NCI-H460 (cell line): ENCODE measurements at regions not wholly inside any gene's neighbourhood (a gene's known extent, or its start where the extent isn't known, plus 50 kb on each side); places are given as distances from the start of the nearest gene placed in this dataset.
A peak's percentile ranks its signal among the peaks of the same experiment; 100 is the strongest.
"Not testable (repeated sequence)": the region's sequence is repeated elsewhere in the genome, so short reads cannot be mapped to it uniquely, and the experiment has no call there.

ENCODE experiments used
- DNase-seq: peaks from one replicate; pipeline ENCODE4 v3.0.0-alpha.2; 2016; ENCODE audit warnings: low read depth; ENCODE audit errors: extremely low read depth

DNA sequence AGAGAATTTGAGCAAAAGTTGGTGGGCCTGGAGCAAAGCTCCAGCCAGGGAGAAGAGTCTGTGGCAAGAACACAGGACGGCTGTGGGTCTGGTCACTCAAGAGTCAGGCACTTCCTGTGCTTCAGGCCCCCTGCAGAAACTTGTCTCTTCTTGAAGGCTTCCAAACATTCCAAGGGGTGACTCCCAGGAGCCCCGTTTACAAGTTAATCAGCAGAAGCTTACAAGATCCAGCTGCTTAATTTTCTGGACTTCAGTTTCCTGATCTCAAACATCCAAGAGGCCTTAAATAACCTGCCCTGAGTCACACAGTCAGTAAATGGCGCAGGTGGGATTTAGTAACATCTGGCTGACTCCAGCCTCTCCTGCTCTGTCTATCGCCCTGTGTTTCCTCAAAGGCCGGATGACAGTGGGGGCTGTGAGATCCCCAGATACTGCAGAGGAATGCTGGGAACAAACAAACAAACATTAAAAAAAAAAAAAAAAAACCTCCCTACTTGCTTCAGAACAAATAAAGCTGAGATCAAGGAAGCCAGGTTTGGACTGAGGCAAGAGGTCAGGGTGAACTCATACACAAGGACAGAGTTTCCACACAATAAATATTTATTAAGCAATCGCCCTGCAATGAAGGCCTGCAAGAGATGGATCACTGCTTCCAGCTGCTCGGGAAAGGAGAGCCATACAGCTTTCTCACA is 175.4 kb upstream of the RFC3 start:
- DNase-seq = no peak

DNA sequence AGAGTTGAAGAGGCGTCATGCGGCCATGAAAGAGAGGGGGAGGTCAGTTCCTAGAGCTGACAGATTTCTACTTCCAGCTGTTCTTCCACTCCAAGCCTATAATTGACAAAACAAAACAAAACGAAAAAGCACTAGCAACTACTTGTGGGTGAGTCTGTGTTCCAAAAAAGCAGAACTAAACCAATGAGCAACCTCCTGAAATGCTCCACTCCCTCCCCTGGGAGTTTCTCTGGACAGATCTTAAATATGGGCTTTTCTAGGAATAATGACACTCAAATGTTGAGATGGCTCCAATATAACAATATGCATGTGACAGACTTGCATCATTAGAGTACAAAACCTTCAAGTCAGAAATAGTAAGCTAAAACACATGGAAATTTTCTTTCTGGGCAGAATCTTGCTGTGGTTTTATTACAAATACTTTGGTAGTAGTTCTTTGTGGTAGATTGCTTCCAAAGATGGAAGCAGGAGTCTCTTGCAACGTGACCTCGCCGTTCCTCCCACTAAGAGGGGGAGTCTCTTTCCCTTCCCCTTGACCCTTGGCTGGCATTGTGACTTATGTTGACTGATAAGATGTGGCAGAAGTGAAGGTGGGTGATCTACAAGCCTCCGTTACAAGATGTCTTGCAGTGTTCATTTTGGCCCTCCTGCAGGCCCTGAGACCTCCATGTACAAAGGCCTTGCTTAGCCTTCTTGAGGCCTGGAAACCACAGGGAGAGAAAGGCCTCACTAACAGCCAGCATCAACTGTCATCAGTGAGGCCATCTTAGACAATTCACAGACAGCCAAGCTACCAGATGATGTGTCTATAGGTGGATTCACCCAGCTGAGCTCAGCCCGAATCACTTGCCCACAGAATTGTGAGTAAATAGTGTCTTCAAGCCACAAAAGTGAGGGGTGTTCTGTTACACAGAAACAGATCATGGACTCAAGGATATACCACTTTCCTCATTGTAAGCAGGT is 173.1 kb upstream of the RFC3 start:
- DNase-seq = no peak

DNA sequence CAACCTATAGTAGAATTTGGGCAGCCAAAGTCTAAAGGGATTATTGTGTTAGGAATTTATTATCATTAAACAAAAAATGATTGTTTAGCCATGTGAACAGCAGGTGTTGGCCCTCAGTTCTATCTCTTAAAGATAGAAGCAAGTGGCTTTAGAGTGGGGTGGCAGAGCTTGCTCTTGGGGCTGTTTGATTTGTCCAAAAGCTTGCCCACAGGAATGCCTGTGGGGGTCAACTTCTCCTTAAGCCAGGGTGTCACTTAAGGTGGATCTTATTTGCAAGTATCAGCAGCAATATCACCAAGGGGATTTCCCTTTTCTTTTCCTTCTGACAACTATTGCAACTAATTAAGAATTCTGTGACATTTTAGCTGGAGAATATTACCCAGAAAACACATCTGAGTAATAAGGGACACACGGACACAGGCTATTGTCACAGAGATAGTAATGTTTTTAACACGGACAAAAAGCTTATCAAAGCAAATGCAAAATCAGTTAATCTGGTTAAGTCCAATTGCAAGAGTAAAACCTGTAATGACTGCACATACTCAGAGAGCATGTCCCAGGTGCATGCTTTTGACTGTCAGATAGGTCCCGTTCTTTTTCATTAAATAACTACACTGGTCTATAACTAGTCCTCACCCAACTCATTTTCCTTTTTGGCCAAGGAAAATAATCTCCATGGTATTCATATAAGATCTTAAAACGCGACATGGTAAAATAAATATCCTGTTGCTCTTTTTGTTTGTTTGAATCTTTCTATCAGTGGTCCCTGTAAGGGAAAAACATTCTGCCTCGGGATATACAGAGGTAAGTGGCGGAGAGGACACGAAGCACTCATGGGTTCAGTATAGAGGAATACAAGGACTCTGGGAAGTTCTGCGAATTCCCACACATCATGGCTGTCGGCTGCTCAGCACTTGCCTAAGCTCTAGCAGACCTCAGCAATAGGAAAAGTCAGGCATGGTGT is 172.1 kb upstream of the RFC3 start:
- no peak for DNase-seq

DNA sequence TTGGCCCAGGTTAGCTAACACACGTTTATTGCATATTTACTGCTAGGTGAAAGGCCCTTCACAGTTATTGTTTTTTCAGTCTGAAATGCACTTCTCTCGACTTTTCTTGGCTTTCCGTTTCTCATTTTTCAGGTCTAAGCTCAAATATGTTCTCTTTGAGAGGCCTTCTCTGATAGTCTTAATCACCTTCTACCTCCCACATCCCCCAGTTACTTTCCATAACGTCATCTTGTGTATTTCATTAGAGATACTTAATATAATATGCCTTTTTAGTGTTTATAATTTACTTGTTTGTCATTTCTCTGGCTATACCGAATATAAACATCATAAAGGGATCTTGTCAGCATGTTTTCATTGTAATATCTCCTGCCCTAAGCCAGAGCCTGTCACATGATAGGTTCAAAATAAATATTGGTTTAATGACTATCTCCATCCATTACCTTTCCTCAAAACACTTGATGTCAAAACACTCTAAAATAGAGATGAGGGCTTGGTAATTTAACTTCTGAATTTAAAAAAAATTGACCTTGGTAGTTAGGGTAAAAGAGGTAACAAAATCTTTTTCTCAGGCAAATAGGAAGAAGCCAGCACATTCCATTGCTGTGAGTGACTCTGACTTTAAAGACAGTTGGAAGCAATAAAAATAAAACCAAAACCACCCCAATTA is 168.6 kb upstream of the RFC3 start:
- DNase-seq = no peak

DNA sequence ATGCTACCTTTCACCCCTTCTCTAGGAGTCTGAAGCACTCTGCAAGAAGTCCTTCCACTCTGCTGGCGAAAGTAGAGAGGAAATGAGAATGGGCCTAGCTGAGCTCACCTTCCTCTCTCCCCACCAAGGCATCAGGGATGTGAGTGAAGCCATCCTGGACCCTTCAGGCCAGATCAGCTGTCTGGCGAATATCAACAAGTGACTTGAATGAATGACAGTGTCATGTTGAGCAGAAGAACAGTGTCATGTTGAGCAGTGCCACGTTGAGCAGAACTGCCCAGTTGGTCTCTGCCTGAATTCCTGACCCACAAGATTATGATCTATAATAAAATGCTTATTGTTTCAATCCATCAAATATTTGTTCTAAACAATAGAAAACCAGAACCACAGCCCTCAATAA is 166.2 kb upstream of the RFC3 start:
- DNase-seq = no peak

DNA sequence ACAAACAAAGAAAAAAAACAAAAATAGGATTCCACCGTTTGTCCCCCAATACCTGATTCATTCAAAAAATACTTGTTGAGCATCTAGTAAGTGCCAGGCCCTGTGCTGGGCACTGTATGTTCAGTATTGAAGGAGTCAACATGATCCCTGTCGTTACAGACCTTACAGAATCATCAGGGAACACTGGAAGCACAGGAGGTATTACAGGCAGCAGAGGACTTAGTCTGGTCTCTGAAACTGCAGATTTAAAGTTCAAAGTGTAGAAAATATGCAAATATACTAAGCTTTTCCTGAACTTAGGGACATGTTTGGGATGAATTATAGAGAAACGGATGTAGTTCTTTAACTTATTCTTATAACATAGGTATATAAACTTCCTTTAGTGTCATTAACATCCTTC is 160.7 kb upstream of the RFC3 start:
- DNase-seq = no peak

DNA sequence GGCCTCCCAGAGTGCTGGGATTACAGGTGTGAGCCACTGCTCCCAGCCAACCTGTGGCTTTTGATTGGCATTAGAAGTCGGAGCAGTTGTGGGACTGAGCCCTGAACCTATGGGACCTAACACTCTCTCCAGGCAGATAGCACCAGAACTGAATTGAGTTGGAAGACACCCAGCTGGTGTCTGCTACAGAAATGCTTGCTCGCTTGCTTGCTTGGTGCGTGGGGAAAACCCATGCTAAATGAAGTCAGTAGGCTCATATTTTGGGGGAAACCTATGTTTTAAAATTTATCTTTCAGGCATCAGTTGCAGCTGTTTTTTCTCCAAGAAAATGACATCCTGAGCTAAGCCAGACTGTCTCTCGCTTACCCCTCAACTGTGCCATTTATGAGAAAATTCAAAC is 158.5 kb upstream of the RFC3 start:
- DNase-seq = no peak

DNA sequence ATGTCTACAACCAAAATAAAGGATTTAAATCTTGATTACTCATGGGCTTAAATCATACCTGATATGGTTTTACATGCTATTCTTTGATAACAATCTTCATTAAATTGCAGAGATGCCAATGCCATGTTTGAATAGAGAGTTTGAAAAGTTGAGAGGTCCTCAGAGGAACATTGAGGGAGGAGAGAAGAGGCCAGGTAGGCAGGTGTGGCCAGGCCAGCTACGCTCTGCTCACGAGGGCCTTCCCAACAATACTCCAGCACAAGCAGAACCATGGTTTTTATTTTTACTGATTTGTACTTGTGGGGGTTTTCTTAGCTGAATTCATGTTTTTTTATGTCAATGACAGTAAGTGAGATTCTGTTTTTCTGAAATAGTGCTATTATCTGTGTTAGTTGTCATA is 158.1 kb upstream of the RFC3 start:
- DNase-seq = no peak

DNA sequence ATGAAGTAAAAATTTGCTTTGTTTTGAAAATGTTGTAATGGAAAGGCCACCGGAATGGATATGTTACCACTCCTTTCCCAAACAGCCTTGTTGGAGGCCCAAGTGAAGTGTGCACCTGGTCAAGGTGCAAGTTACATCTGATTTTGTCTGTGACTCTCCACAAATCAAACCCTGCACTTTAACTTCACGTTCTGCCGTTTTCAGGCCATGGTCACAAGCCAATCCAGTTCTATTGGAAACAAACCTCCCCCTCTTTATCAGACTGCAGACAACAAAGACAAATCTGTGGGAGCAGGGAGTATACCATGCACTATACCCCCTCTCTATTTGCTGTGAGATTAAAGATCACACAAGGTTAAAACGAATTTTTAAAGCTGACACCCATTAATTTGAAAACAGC is 155.6 kb upstream of the RFC3 start:
- DNase-seq = no peak

DNA sequence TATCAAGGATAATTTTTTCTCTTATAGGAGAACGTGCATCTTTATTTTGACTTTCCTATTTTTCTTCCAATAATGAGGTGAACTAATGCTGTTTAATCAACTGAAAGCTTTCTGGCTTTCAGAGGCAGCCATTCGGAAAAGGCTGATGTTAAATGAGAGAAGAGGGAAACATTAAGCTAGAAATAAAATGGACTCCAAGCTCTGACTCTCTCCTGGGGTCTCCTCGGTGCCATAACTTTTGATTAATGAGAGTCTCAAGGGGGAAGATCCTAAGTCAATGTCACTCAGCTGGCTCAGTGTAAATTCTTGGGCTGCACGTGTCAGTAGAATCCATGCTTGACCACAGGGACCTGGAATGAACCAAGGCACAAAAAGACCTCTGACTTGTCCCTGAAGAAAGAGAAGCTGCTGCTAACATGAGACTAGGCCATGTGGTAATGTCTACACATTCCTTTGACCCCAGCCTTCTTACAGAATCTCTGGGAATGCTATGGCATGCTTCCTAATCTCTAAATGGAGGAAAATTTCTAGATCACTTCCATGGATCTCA is 152.2 kb upstream of the RFC3 start:
- DNase-seq = no peak

DNA sequence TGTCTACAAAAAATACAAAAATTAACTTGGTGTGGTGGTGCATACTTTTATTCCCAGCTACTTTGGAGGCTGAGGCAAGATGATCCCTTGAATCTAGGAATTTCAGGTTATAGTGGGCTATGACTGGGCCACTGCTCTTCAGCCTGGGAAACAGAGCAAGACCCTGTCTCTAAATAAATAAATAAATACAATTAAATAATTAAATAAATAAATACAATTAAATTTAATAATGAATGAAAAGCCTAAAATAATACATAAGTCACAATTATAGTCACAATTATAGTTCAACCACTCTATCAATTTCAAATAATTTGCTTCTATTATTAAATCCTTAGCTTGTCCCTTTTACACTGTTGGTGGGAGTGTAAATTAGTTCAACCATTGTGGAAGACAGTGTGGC is 146.4 kb upstream of the RFC3 start:
- DNase-seq = no peak

DNA sequence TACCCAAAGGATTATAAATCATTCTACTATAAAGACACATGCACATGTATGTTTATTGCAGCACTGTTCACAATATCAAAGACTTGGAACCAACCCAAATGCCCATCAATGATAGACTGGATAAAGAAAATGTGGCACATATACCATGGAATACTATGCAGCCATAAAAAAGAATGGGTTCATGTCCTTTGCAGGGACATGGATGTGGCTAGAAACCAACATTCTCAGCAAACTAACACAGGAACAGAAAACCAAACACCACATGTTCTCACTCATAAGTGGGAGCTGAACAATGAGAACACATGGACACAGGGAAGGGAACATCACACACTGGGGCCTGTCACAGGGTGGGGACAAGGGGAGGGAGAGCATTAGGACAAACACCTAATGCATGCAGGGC is 145.9 kb upstream of the RFC3 start:
- DNase-seq = not testable (repeated sequence)

DNA sequence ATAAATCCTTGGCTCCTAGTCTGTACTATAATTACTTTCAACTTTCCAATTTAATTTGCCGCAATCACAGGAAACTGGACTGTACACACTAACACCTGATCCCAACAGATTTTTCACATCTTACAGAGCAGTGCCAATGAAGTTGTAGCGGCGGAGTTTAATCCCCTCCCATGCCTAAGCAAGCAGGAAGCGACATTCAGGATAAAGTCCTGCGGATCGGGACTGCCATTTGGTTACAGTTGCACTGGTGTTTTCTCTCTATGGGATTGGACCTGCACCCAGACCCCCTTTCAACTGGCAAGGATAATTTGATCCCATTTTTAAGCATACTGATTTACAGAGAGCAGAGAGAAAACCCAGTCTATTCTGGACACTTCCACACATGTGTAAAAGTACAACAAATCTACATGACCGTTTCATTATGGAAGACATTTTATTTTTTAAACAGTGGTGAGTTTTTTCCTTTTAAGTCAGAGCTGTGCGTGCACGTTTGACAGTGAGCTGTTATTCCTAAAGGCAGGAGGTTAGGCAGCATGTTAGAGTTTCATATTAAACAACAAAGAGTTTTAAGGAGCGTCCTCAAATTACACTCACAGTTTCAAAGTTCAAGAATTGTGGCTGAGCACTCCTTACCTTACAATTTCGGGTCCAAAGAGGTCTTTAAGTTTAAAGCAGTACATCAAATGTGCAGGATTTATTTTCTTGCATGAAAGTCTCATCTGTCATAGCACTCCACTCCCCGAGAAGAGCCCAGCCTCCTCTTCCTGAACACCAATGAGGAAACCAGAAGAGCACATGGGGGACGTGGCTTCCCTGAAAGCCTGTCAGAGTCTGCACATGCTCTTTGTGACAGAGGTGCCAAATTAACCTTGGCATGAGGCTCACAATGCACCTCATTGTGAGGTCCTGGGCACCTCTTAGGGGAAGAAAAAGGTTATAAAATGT is 141.6 kb upstream of the RFC3 start:
- DNase-seq = no peak

DNA sequence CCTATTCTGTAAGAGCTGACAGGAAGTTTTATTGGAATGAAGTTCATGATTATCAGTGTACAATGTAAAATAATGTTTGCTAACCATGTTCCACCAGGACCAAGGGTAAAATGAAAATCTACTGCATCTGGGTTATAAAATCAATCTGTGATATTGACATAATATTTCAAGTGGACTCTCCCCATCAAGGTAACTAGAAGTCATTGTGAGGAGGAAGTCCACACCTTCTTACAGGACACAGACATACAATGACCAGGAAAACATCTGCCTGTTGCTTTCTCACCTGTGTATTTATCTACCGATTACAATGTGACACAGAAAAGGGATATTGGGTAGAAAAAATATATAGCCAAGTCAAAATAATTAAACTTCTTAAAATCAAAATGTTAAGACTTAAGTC is 140.7 kb upstream of the RFC3 start:
- DNase-seq = no peak

DNA sequence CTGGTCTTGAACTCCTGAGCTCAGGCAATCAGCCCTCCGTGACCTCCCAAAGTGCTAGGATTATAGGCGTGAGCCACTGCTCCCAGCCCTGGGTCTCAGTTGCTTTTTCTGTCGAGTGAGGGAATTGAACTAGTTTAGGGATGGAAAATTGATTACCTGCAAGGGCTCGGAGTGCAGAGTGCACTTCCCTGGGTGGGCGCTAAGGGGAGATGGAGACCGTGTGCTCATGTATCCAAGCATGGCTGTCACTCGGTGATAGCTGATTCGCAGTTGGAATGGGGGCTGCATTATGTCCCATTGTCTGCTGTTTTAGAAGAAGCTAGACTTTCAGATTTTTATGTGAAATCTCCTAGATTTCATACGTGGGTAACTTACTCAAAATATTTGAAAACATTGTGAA is 139.9 kb upstream of the RFC3 start:
- no peak for DNase-seq

DNA sequence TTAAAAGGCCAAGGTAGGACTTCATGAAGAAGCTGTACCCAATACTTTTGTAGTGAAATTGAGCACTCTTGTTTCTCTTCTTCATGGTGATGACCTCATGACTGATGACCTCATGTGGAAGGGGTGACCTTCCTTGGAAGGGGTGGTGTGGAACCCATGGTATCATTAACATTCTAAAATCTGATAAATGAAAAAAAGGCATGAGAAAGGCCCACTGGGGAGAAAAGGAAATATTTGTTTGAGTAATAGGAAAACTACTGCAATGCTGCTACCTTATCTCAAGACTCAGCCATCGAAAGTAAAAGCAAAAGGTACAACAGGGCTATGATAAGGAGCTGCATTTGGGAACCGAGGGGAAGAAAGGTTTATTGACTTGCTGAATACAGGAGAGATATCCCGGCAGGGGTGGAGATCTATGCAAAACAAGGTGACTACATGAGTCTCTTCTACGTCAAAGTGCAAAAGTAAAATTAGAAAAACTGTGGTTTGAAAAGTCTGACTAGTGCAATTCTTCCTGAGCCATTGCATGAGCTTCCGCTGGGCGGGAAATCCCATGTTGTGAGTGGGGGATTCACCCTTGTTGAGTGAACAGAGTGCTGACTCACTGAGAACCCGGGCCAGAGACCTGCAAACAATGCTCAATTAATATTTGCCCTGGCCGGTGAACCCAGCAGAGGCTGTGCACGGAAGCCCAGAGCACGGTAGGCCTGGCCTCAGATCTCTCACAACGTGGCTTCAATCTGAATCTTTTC is 138.9 kb upstream of the RFC3 start:
- peak; percentile 66 for DNase-seq

DNA sequence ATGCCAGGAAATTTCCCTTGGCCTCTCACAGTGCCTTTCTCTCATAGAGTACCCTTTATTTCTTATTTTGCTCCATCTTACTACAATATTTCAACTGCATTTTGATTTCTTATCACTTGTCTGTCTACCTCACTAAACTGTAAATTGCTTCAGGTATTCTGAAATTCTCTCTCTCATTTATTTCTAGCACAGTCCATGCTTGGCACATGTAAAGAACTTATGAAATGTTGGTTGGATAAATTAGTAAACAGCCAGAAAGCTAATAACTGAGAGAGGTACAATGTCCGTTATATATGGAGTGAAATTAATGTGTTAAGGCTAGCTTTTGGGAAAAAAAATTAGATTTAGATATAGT is 138.3 kb upstream of the RFC3 start:
- DNase-seq = no peak

DNA sequence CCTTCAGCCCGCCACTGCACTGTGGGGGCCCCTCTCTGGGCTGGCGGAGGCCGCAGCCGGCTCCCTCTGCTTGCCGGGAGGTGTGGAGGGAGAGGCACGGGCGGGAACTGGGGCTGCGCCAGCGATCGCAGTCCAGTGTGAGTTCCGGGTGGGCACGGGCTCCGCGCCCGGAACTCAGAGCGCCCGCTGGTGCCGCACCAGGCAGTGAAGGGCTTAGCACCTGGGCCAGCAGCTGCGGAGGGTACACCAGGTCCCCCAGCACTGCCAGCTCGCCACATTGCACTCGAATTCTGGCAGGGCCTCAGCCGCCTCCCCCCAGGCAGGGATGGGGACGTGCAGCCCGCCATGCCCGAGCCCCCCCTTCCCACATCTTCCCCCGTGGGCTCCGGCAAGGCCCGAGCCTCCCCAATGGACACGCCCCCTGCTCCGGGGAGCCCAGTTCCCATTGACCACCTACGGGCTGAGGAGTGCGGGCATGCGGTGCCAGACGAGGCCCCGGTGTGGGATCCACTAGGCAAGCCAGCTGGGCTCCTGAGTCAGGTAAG is 135.9 kb upstream of the RFC3 start:
- DNase-seq = no peak
